ENCODE measurements at regions not wholly inside any gene's neighbourhood (a gene's known extent, or its start where the extent isn't known, plus 50 kb on each side); places are given as distances from the start of the nearest gene placed in this dataset.

DNA sequence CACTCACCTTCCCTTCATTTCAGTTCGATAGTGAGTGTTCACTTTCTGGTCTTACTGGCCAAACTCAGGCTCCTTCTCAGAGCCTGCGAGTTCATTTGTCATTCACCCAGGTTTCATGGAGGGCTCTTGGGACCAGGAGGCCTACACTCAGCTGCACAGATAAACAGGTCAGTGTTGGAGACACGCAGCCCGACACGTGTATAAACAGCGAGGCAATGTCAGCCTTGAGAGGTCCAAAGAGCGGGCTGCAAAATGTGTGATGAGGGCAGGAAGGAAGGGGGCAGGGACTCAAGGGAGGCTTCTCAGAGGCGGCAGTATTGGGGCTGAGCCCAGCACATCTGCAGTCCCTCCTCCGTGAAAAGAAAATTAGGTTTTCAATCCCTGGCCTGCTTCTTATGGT, 82.6 kb upstream of the ZNF618 start:
- DNase-seq = no peak

GRCh38 chr9:113794721-113795120, 81.4 kb upstream of the ZNF618 start:
- no peak for DNase-seq

DNA sequence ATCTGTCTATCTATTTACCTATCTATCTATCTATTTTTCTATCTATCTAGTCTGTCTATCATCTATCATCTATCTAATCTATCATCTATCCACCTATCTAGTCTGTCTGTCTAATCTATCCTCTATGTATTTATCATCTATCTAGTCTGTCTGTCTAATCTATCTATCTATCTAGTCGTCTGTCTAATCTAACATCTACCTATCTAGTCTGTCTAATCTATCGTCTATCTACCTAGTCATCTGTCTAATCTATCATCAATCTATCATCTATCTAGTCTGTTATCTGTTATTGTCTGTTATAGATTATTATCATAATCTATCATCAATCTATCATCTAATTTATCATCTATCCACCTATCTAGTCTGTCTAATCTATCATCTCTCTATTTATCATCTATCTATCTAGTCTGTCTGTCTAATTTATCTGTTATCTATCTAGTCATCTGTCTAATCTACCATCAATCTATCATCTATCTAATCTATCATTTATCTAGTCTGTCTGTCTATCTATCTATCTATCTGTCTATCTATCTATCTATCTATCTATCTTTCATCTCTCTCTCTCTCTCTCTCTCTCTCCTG, 80.2 kb upstream of the ZNF618 start:
- no peak for DNase-seq

GRCh38 chr9:113796646-113797426, 79.3 kb upstream of the ZNF618 start:
- DNase-seq = no peak

DNA sequence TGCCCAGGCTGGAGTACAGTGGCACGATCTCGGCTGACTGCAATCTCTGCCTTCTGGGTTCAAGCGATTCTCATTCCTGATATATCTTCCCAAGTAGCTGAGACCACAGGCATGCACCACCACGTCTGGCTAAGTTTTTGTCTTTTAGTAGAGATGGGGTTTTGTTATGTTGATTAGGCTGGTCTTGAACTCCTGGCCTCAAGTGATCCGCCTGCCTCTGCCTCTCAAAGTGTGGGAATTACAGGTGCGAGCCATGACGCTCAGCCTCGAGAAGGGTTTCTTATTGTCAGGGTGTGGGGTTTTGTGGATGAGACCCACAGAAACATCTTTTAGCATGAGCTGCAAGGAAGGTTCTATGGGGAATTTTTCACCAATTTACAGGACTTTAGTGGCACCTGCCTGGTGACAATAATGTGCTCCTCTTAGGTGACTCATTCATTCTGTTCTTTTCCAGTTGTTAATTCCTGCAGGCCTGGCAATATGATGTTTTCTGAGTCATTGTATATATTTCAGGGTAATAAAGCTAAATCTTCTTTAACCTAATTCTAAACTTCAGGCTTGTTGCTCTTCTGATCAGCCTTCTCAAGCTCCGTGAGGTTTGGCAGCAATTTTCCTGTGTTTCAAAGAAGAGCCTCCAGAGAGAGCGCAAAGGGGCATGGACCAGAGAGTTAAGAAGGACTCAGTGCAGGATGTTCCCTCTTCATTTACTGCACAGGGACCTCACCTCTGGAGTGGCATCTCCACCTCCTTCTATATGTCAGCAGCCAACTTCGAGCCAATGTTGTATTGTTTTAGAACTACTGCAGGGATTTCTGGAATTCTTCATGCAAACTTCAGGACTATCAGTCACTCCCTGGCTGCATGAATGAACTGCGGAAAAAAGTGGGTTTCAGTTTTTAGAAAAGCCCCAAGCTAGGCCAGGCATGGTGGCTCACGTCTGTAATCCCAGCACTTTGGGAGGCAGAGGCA, 77.8 kb upstream of the ZNF618 start:
- DNase-seq = no peak

- no peak for DNase-seq
Observed at GRCh38 chr9:113800276-113800675, 75.8 kb upstream of the ZNF618 start.

GRCh38 chr9:113803811-113804589, 72.1 kb upstream of the ZNF618 start:
- no peak for DNase-seq

DNA sequence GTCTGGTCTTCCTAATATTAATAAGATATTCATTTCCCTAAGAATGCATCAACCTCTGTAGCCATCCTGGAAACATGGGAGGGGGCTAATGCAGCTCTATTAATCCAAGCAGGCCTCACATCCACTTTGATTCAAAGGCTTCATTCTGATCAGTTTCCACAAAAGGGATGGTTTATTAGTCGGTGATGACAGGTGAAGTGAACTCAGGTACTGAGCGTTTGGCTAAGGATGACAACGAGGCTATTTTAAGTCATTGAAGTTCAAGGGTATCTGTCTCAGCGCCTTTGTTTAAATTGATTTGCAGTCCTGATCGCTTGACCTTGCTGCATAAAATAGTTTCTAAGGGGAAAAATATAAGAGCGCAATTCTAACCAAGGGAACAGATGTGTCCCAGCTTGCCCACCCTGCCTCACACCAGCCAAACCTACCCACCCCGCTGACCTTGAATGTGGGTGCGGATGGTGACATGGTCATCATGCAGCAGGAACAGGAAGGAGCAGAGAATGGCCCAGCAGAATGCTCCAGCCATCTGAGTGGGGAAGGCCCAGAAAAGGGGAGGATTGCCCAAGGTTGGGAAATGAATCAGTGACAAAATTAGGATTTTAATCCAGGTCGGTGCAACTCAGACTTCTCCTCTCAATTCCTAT, 70.5 kb upstream of the ZNF618 start:
- no peak for DNase-seq

- DNase-seq = peak; percentile 48
Observed at GRCh38 chr9:113807173-113808061, 68.7 kb upstream of the ZNF618 start.

DNA sequence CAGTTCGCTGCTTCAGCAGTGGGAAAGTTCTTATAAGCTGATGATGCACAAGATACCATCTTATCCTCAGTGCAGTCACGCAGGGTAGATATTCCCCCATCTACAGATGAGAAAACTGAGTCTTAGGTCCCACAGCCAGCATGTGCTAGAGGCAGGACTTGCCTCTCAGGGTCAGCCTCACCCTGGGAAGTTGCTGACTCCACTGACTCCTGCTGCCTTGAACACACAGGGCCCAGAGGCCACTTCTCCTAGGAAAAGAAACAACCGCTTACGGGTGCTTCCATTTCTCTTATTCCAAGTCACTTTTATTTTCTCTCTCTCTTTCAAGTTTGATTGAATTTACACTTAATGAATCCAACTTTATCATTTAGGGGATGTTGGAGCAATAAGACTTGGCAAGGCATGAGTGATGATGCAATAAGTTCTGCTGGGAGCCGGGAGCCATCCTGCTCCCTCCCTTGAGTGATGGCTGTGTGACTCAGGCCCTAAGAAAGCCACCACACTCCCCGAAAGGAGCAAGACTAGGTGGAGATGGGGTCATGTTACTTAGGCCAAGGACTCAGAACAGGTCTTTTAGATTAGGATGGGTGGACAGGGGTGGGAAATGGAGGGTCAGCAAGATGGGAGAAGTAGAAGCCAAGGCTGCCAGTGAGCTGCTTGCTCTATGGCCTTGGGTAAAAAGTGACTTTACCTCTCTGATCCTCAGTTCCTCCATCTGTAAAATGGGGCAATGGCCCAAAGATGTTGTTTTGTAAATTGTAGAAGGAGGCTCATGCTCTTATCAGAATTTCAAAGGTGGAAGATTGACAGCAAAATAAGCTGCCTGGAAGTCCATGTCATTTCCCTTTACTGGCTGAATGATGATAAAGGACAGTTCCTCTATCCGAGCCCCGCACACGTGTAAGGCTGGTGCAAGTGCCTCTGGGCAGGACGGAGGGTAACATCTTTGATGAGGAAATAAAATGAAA, 67.4 kb upstream of the ZNF618 start:
- DNase-seq = no peak

DNA sequence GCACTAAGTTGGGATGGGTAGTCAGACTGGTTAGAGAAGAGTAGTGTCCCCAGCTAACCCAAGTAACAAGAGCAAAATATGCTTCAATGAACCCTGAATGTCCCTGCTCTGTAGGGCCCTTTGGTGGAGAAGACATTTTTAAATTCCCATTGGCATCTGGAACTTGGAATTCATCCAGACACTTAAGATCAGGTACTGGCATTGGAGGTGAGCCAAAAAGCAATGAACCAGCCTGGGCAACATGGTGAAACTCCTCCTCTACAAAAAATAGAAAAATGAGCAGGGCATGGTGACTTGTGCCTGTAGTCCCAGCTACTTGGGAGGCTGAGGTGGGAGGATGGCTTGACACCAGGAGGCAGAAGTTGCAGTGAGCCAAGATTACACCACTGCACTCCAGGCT, 58.9 kb upstream of the ZNF618 start:
- DNase-seq = no peak

GRCh38 chr9:113818391-113818790, 57.7 kb upstream of the ZNF618 start:
- DNase-seq = no peak

DNA sequence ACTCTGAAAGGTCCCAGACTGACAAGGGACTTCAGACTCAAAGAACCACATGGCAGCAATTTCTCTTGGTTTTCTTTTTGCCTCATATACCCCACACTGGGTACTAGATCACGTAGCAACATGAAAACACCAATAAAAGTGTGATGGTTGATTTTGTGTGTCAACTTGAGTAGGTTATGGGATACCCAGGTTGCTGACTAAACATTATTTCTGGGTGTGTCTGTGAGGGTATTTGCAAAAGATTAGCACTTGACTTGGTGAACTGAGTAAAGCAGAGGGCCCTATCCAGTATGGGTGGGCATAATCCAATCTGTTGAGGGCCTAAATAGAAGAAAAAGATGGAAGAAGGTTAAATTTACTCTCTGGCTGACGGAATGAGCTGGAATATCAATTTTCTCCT, 53.8 kb upstream of the ZNF618 start:
- DNase-seq = no peak

DNA sequence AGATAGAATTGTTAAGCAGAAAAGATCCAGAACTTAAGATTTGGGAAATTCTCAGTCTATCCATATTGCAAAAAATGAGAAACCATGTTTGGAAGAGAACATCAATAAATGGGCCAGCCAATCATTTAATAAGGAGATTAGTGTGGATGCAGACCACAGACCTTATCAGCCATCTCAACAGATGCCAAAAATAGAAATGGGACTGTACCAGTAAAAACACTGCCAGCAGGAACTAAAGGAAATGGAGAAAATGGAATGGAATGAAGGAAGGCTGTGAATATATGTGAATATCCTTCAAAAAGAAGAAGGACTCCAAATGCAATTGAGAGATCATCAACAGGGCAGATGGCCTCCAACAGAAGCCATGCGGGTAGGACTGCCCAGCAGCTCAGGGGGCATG, 52.7 kb upstream of the ZNF618 start:
- no peak for DNase-seq

All from CD4-positive, alpha-beta T cell treated with Interleukin-4 for 4 hours (primary cell).